Right ventricle myocardium superior (tissue), 1 donor: ENCODE measurements at regions not wholly inside any gene's neighbourhood (a gene's known extent, or its start where the extent isn't known, plus 50 kb on each side); places are given as distances from the start of the nearest gene placed in this dataset.
"Not testable (repeated sequence)": the region's sequence is repeated elsewhere in the genome, so short reads cannot be mapped to it uniquely, and the experiment has no call there.

Experiments
- ATAC-seq: fragments of 200-7000 bp; cut with Tn5 transposase; one replicate; pipeline ENCODE4 v1.9.1; 2020; ENCODE audit warnings: mild to moderate bottlenecking; ENCODE audit not compliant: poor library complexity
- DNase-seq: peaks from one replicate; pipeline ENCODE4 v3.0.0-alpha.2; 2020
- intact Hi-C: fragments of 100-400 bp; cut with DNase I; formaldehyde crosslinking; loops from one replicate; pipeline ENCODE4 v1.11.2; 2022
- donor health status: DM: no; HTN: yes; CAD: no; lungs with severe emphysema.

DNA sequence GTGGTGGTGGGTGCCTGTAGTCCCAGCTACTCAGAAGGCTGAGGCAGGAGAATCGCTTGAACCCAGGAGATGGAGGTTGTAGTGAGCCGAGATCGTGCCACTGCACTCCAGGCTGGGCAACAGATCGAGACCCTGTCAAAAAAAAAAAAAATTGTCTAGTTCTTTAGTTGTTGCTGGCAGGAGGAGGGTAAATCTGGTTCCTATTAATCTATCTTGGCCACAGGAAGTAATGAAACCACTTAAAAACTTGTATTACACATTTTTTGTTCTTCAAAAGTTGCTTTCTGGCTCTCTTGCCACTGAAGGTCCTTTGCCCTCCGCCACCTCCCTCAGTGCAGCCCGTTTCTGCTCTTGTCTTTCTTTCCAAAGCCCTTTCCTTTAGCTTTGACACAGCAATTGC is 102.9 kb upstream of the ARSJ start:
- DNase-seq: no peak
- no peak for ATAC-seq
- intact Hi-C loops: no loop called here

DNA sequence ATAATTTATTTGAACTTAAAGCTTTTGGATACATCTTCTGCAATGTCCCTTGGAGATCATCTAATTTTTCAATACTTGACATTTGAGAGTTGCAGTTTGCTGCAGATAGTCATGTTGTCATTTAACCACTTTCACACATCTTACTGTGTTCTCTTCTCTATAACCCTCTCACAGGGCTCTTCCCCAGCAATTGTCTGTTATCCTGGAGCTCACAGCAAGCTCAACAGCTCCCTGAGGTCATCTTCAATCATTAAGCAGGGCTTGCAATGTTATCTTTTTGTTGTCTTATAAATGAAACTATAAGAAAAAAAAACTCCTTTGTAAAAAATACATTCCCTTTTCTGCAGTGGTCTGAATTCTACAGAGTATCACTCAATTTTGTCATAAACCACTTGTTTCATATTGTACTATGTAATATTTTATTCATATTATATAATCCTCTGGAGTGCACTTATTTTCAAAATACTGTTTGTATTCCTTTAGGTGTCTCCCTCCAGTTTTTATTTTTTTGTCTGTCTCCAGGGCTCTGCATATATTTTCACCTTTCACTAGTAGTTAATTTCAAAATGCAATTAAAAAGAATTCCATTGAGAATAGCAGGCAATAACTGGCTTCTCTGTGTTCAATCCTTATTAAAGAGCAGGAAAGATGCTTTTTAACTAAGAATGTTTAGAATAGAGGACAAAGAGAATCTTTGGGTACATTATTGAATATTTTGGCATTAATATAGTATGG is 106.3 kb upstream of the ARSJ start:
- intact Hi-C loops: no loop called here
- no peak for DNase-seq
- no peak for ATAC-seq

DNA sequence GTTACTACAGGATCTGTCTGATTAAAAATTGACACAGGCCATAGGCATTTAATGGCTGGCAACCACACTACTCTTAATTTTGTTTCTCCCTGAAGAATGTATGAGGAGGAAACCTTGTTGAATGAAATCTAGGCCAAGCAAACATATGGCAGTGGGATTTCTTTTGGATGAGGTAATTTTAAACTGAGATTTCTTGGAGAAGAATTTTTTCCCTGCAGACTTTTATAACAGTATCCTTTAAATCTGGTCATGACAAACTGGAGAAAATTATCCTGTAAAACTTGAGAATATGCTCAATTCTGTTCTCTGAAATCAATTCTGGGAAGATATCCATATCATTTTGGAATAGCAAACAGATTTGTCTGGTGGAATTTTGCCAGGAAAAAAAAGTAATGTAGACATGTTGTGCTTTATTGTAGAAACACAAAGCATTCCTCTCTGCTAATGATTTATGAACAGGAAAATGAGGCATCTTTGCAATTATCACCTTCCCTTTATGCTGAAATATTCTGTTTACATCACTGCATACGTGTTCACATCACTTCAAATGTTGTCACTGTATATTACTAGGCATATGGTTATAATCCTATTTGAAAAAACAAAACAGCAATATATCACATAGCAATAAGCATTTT is 108.3 kb upstream of the ARSJ start:
- ATAC-seq (no peak), DNase-seq (no peak)
- intact Hi-C loops: no loop called here

DNA sequence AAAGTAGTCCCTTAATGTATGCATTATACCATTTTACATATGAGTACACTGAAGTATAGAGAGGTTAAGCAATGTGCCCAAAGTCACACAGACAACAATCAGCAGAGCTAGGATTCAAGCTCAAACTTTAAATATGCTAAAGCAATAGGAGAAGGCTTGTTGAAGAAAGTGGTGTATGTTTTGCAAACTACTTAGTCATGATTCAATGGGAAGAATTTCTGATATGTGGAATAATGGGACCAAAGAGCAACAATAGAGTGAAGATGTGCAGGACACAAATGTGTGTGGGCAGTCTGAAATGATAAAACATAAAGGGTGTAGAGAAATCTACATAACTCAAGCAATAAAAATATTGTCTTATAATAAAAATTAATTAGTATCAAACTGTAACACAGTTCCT is 109.0 kb upstream of the ARSJ start:
- intact Hi-C loops: no loop called here
- ATAC-seq (no peak), DNase-seq (no peak)

DNA sequence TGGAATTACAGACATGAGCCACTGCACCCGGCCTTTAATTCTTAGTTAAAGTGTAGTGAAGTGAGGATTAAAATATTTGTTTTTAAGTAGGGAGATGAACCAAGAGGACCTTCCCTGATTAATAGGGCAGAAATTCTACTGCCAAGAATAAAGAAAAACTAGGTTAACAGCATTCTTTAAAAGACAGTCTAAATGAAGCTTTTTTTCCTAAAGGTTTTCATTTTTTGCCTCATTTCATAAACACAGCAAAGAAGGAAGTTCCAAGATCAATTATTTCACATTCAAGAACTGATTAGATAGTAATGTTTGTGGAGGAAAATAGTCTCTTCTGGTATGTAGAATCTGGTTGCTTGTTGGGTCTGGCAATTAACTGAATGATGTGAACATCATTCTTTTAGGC is 112.1 kb upstream of the ARSJ start:
- DNase-seq: no peak
- intact Hi-C loops: no loop called here
- ATAC-seq: no peak

DNA sequence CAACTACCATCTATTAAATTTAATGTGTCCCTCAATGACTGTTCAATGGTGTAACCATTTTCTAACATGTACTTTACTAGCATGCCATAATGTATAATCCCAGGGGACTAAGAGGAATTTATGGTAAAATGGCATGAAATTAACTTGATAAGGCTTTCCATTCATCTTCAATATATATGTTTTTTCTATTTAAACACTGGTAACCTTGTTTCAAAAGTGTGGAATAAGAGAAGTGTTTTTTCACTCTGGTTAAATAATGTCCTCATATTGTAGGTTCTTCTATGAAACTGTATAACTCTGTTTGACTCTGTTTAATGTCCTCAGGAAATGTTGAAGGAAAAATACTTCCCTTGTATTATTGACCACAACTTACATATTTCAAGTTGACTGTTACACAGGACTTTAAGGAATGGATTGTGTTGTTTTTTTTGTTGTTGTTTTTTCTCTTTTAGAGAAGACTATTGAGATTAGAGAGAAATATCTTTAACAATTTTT is 113.8 kb upstream of the ARSJ start:
- ATAC-seq (no peak), DNase-seq (no peak)
- intact Hi-C loops: no loop called here

DNA sequence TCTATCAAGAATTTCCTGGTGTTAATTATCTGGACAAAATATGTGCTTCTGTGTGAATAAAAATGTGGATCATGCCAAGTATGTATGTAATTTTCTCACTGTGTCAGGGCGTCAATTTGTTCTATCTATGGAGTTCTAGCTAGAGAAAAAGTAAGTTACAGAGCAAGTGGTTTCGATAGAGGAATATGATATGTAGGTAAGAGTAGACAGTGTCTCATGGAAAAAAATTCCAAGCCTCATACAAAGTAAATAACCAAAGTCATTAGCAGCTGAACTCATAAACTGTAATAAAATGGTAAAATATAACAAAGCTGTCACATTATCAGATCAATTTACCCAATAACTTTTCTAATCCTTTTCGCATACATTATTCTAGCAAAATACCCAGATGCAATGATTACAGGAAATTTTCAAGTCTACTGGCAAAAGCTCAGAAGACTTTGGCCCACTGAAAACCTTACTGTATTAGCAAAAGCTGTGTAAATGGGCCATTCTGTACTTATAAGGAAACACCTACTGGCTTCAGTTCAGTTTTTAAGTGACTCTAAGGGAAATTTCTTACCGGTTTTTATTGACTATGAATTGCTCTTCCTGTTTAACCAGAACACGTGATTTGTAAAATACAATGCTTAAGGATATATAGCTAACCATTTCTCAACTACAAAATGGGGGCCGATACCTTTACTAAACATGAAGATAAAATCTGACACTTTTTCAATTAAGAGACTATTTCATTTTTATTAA is 121.0 kb upstream of the ARSJ start:
- intact Hi-C loops: no loop called here
- DNase-seq: no peak
- no peak for ATAC-seq

DNA sequence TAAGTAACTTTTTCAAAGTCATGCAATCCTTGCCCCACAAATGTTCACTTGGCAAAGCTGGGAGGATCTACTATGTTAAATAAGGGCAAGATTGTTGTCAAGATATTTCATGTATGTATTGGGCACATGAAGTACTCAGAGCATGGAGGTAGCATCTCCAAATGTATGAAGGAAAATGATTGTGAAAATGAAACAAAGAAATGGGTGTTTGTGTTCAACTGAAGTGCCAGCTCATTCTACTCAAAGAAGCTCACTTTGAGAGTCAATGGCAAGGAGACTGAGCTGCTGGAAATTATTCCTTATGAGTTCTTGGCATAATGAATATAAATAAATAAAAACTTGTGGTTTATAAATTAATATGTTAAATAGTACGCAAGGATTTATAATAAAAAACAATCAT is 124.5 kb upstream of the ARSJ start:
- ATAC-seq (no peak), DNase-seq (no peak)
- intact Hi-C loops: no loop called here

DNA sequence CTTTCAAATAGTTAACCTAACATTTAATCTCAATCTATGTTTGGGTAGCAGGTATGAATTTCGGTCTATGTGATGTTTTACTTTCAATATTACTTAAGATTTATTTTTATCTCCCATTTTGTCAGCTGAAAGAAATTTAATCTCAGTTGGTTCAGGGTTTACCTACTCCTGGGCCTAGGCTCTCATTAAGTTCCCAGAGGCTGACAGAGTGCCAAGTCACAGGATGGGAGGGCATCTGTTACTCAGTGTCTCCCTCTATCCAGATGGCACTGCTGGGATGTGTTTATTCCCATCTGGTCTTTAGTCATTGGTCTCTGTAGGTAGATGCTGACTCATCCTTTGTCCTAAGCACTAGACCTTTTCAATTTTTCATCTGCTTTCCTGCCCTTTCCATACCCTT is 129.4 kb upstream of the ARSJ start:
- DNase-seq: no peak
- intact Hi-C loops: no loop called here
- ATAC-seq: no peak

DNA sequence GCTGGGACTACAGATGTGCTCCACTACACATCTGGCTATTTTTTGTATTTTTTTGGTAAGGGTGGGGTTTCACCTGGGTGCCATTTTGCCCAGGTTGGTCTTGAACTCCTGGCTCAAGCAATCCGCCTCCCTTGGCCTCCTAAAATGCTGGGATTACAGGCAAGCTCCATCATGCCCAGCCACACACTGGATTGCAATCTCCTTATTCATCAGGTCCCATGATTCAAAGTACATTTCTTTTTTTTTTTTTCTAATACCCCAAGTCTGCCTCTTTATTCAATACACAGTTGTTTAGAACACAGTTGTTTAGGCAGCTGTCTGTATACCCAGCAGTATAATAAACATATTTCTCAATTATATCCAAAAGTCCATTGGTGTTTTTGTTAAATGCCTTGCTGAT is 130.3 kb upstream of the ARSJ start:
- DNase-seq (no peak), ATAC-seq (no peak)
- intact Hi-C loops: no loop called here

DNA sequence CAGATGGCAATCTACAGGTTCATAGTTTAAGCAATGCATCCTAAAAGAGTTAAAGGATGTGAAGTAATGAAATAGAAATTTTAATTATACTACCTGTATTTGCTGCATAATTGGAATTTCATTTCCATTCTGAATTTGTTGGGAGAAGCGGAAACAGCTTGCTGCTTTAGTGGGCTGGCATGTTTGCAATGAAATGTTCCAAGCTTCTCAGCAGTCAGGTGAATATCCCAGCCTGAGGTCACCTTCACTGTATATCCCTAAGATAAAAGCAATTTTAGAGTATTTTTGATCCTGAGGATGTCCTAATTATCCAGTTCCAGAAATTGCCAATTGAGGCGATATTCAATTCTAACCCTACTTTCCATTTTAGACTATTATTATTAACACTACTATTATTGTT is 136.1 kb upstream of the ARSJ start:
- intact Hi-C loops: no loop called here
- DNase-seq: no peak
- ATAC-seq: no peak

DNA sequence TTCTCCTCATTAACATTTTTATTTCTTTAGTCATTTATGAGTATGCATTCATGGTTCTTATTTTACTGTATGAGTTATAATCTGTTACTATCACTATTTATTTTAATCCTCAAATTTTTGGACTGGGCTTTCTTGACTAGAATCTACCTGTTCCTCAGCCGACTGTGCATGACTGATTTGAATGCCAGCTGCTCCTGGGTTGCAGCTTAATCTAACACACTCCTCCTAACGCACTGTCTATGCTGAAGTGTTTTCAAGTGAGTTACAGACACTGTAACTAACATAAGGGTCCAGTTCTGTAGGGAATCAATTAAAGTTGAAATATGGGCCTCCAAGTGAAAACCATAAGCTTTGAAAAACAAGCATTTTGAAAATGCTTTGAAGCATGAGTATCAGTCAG is 137.4 kb upstream of the ARSJ start:
- intact Hi-C loops: no loop called here
- DNase-seq (no peak), ATAC-seq (no peak)

DNA sequence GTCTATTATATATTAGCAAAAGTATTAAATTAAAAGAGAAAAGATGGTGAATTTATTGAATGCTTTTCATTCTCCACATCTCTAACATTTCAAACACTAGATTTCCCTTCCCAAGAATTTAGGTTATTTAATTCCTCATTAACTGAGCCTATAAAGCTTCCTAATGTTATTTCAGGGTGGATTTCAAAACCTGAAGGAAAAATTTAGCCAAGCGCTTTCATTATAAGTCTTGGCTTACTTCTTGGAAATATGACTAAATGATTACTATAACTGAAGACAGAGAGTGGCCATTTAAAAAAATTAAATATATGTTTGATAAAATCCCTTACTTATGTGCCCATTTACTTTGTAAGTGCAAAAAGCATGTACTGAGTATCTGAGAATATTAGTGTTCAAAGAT is 141.8 kb upstream of the ARSJ start:
- DNase-seq (no peak), ATAC-seq (no peak)
- intact Hi-C loops: no loop called here

DNA sequence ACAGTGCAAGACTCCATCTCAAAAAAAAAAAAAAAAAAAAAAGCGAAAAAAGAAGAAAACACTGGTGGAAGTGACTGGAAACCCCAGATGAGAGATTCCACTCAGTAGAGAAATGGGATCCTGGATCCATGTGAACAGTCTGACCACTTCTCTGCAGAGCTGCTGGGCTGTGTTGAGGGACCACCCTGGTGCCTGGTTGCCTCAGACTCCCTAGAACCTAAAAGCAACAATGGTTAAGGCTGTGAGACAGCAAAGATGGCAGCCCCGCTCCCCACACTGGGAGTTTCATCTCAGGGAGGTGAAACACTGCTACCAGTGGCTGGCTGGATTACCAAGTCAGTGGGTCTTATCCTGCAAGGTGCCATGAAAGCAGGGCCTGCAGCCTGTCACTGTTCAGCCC is 152.8 kb upstream of the ARSJ start:
- DNase-seq: no peak
- intact Hi-C loops: no loop called here
- ATAC-seq: no peak

DNA sequence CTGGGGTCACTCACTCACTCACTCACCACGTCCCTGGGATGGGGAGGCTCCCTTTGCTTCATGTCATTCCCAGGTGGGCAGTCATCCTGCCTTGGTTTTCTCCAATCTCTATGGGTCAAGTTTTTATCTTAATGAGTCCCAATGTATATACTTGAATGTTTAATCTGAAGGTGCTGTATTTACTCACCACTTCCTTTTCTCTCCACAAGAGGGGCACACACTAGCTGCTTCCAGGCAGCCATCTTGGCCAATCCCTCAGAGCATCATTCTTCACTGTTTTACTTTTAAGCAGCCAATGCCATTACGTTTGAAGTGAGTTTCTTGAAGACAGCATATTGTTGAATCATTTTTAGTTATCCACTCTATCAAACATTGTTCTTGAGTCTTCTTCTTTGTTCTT is 153.4 kb upstream of the ARSJ start:
- intact Hi-C loops: no loop called here
- DNase-seq (no peak), ATAC-seq (no peak)

DNA sequence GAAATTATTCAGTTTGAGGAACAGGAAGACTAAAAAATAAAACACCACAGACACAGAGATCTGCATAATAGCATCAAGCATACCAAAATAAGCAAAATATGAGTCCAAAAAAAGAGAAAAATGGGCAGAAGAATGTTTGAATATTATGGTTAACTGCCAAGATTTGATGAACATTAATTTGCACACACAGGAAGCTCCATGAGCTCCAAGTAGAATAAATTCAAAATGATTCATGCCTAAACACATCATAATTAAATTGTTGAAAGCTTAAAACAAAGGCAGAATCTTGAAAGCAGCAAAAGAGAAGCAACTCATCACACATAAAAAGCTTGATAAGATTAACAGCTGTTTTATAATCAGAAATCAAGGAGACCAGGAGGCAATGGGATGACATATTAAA is 156.6 kb upstream of the ARSJ start:
- intact Hi-C loops: no loop called here
- ATAC-seq (no peak), DNase-seq (no peak)

DNA sequence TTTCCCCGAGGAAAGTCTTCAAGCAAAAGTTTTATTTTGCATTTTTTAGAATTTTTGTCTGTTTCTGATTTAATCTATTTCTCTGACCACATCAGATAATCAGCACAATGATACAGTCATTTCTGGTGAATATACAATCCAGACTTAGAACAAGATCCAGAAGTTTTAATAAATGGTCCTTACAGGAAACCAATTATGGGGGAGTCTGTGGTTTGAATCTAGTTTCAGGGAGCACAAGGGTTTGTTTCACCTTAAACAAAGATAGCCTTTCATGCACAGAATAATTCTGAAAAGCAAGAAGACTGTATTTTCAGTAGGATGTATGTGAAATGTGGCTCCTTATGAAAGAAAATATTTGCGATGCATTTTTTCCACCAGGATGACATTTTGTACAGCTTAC is 158.5 kb upstream of the ARSJ start:
- DNase-seq (no peak), ATAC-seq (no peak)
- intact Hi-C loops: no loop called here

DNA sequence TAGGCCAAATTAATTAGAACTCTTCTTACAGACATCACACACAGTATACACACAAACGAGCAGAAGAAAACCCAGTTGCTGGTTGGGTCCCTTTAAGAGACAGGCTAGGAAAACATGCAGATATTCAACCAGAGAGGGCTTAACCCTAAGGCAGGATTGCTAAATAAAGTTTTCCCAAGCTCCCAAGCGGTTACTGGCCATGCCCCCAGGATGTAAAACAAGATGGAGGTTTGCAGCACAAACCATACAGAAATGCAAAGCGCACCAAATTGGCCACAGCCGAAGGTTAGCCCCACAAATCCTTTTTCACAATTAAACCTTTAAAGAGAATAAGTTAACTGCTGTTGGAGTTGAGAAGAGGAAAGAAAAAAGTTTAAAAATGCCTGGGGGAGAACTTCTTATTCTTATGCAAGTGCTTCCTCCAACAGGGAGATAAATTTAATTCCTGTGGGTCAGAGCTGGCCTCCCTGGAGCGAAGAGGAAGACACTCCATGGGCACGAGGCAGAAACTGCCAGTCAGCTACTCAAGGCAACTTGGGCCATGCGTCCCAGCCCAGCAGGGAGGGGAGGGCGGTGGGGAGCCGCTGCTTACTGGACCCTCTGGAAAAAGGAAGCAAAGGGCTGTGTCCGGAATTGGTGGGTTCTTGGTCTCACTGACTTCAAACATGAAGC is 167.6 kb upstream of the ARSJ start:
- DNase-seq: no peak
- intact Hi-C loops: no loop called here
- no peak for ATAC-seq

DNA sequence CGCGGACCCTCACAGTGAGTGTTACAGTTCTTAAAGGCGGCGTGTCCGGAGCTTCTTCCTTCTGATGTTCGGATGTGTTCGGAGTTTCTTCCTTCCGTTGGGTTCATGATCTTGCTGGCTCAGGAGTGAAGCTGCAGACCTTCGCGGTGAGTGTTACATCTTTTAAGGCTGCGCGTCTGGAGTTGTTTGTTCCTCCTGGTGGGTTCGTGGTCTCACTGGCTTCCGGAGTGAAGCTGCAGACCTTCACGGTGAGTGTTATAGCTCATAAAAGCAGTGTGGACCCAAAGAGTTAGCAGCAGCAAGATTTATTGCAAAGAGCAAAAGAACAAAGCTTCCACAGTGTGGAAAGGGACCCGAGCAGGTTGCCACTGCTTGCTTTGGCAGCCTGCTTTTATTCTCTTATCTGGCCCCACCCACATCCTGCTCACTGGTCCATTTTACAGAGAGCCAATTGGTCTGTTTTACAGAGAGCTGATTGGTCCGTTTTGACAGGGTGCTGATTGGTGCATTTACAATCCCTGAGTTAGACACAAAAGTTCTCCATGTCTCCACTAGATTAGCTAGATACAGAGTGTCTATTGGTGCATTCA is 168.3 kb upstream of the ARSJ start:
- DNase-seq, intact Hi-C loops, ATAC-seq: not testable (repeated sequence)
